Neuron (in vitro differentiated cells): ENCODE measurements at regions not wholly inside any gene's neighbourhood (a gene's known extent, or its start where the extent isn't known, plus 50 kb on each side); places are given as distances from the start of the nearest gene placed in this dataset.
"Not testable (repeated sequence)": the region's sequence is repeated elsewhere in the genome, so short reads cannot be mapped to it uniquely, and the experiment has no call there.

ENCODE experiments used
- H2AFZ ChIP-seq: one replicate; pipeline ENCODE4 v1.6.1; 2013; ENCODE audit warnings: low read depth, mild to moderate bottlenecking, inconsistent platforms, low read length, moderate library complexity
- H3K27me3 ChIP-seq: one replicate; pipeline ENCODE4 v1.6.1; 2013; ENCODE audit warnings: low read length; ENCODE audit not compliant: insufficient read depth
- H3K36me3 ChIP-seq: one replicate; pipeline ENCODE4 v1.6.1; 2013; ENCODE audit warnings: low read length; ENCODE audit not compliant: insufficient read depth
- H3K4me1 ChIP-seq: one replicate; pipeline ENCODE4 v1.6.1; 2013; ENCODE audit warnings: low read length; ENCODE audit not compliant: insufficient read depth
- H3K4me3 ChIP-seq: 2 replicates; pipeline ENCODE4 v1.5.1; 2013; ENCODE audit warnings: mild to moderate bottlenecking, low read length, moderate library complexity
- H3K9me3 ChIP-seq: one replicate; pipeline ENCODE4 v1.6.1; 2013; ENCODE audit warnings: low read length

GRCh38 chr12:73984552-73984951 lies 553.1 kb upstream of the ATXN7L3B start:
- no peak overlapping the region for H2AFZ ChIP-seq
- no peaks in the 10 kb centered on the region for H3K9me3 ChIP-seq
- H3K4me3 ChIP-seq: no peak overlapping the region
- no peaks in the 10 kb centered on the region for H3K27me3 ChIP-seq
- no peaks in the 10 kb centered on the region for H3K4me1 ChIP-seq
- no peaks in the 10 kb centered on the region for H3K36me3 ChIP-seq

DNA sequence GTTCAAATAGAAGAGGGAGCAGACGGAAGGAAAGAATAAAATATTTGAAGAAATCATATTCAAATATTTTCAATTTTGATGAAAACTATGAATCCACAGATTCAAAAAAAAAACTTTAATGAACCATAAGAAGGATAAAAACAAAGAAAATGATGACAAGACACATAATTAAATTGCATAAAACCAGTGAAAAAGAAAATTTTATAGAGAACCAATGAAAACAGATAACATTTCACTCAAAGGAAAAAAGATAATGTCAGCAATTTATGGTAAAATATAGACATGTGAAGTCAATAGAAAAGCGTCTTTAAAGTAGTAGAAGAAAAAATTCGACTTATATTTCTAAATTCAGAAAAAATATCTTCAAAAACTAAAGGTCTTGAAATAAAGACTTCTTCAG lies 546.5 kb upstream of the ATXN7L3B start:
- no peak overlapping the region for H3K4me3 ChIP-seq
- no peaks in the 10 kb centered on the region for H3K4me1 ChIP-seq

DNA sequence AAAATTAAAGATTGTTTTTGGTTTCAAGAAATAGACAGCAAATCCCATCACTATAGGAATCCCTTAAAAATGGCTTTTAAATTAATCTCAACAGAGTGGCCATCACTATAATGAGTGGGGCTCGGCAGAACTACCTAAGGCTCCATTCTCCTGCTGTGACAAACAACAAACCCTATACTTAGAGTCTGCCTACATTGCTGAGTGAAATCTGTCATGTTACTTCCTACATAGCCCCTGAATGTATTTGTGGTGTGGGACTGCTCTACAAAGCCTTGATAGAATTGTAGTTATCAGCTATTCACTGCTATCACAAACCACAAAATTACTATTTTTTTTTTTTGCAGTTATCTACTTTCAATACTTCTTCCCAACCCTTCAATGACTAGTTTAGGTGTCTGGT lies 538.7 kb upstream of the ATXN7L3B start:
- Histone ChIP-seq H3K36me3 (no peaks in the 10 kb centered on the region), H3K9me3 (no peaks in the 10 kb centered on the region), H3K4me1 (no peaks in the 10 kb centered on the region), H3K4me3 (no peak overlapping the region), H3K27me3 (no peaks in the 10 kb centered on the region), H2AFZ (no peak overlapping the region)

More for the DNA sequence above, 546.5 kb upstream of the ATXN7L3B start:
- no peaks in the 10 kb centered on the region for H3K9me3 ChIP-seq
- no peak overlapping the region for H2AFZ ChIP-seq
- no peaks in the 10 kb centered on the region for H3K36me3 ChIP-seq
- no peaks in the 10 kb centered on the region for H3K27me3 ChIP-seq

DNA sequence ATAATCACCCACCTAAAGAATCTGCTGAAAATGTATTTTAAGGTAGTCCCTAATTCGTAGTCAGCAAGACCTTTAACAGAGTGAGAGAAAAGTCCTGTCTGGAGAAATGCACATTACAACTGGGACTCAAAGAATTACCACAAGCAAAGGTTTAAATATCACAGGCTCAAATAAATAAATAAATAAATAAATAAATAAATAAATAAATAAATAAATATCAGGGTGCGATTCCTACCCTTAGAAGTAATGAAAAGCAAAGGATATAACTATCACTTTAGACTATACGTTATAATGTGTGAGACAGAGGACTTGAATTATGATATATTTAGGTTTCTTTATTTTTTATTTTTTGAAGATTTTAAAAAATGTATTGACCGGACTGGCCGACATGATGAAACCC lies 522.5 kb upstream of the ATXN7L3B start:
- Histone ChIP-seq H3K36me3 (no peaks in the 10 kb centered on the region), H3K9me3 (no peaks in the 10 kb centered on the region), H3K27me3 (no peaks in the 10 kb centered on the region), H2AFZ (no peak overlapping the region), H3K4me3 (no peak overlapping the region), H3K4me1 (peaks cover 4% of the 10 kb centered on the region)

DNA sequence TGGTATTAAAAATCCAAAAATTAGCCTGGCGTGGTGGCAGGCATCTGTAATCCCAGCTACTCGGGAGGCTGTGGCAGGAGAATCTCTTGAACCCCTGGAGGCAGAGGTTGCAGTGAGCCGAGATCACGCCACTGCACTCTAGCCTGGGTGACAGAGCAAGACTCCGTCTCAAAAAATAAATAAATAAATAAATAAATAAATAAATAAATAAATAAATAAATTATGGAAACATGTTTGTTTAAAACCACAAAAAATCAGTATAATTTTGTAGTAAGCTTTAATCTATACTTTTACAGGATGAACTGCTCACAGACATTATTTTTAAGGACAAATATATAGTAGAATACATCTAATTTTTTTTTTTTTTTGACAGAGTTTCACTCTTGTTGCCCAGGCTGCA lies 521.3 kb upstream of the ATXN7L3B start:
- not testable (repeated sequence) for H3K27me3 ChIP-seq, H3K9me3 ChIP-seq, H3K36me3 ChIP-seq, H3K4me3 ChIP-seq, H2AFZ ChIP-seq, H3K4me1 ChIP-seq

DNA sequence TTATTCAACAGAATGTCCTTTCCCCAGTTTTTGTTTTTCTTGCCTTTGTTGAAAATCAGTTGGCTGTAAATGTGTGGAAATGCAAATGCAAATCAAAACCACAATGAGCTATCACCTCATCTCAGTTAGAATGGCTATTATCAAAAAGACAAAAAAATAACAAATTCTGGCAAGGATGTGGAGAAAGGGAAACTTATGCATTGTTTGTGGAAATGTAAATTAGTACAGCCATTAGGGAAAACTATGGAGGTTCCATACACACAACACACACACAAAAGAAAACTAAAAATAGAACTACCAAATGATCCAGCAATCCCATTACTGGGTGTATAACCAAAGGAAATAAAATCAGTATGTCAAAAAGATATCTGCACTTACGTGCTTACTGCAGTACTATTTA lies 518.8 kb upstream of the ATXN7L3B start:
- H3K4me1 ChIP-seq: peaks cover 4% of the 10 kb centered on the region
- H3K9me3 ChIP-seq: no peaks in the 10 kb centered on the region

DNA sequence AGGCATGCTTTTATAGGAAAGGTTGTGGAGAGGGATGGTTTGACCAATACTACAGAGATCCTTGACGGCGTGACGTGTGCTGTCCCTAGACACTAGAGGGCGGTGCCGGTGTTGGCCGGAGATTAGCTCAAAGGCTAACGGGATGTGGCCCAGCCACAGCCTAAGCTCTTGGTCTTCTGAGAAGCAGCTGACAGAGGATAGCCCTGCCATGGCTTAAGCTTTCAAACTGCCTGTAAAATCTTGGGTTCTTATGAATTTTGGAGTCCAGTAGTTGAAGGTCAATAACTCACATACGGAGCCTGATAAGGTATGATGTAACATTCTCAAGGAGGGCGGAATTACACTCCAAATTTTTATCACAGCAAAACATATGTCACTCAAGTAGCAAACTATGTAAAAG lies 515.7 kb upstream of the ATXN7L3B start:
- no peaks in the 10 kb centered on the region for H3K9me3 ChIP-seq
- no peak overlapping the region for H2AFZ ChIP-seq
- H3K36me3 ChIP-seq: no peaks in the 10 kb centered on the region
- no peaks in the 10 kb centered on the region for H3K27me3 ChIP-seq
- H3K4me3 ChIP-seq: no peak overlapping the region
- H3K4me1 ChIP-seq: peaks cover 4% of the 10 kb centered on the region

More for the DNA sequence above, 518.8 kb upstream of the ATXN7L3B start:
- Histone ChIP-seq H2AFZ (peak overlapping the region; percentile 46), H3K36me3 (no peaks in the 10 kb centered on the region), H3K4me3 (no peak overlapping the region), H3K27me3 (no peaks in the 10 kb centered on the region)

DNA sequence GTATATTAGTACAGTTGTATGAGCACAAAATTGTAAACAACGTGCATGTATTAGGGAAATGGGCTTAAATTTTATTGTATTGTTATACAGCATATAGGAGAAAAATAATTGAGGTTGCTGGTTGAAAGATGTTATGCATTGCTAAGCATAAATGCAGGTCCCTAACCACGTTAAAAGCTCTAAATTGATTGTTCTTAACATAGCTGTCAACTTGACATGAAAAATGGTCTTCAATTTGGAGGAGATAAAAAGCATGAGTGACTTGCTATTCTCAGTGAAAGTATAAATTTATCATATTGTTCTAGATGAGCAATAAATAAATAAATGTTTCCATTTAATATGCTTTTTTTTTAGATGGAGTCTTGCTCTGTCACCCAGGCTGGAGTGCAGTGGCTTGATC lies 506.6 kb upstream of the ATXN7L3B start:
- H3K4me1 ChIP-seq: no peaks in the 10 kb centered on the region
- no peaks in the 10 kb centered on the region for H3K9me3 ChIP-seq
- no peak overlapping the region for H3K4me3 ChIP-seq
- no peak overlapping the region for H2AFZ ChIP-seq
- H3K36me3 ChIP-seq: no peaks in the 10 kb centered on the region
- H3K27me3 ChIP-seq: no peaks in the 10 kb centered on the region

- Histone ChIP-seq H2AFZ (no peak overlapping the region), H3K4me1 (no peaks in the 10 kb centered on the region), H3K9me3 (no peaks in the 10 kb centered on the region), H3K4me3 (no peak overlapping the region), H3K27me3 (no peaks in the 10 kb centered on the region), H3K36me3 (no peaks in the 10 kb centered on the region)
These were observed 504.1 kb upstream of the ATXN7L3B start for GRCh38 chr12:74033531-74033930.

GRCh38 chr12:74039138-74039537 lies 498.5 kb upstream of the ATXN7L3B start:
- H3K4me3 ChIP-seq, H3K36me3 ChIP-seq, H3K4me1 ChIP-seq, H2AFZ ChIP-seq, H3K27me3 ChIP-seq, H3K9me3 ChIP-seq: not testable (repeated sequence)

DNA sequence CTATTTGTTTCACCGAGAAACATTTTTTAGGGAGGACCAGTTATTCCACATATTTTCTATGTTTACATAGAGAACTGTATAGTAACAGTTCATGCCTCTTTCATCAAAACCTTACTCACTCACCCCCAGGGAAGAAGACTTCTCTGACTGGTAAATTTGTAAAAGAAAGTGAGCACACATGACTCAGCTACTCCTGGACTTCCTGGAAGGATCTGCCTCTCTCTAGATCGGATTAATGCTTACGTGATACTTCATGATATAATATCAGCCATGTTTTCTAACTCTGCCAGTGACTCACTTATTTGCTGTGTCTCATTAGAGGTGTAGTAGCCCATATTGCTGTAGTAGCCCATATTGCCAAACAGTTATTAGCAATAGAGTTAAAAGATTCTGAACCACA lies 494.3 kb upstream of the ATXN7L3B start:
- no peaks in the 10 kb centered on the region for H3K27me3 ChIP-seq

GRCh38 chr12:74049348-74049747 lies 488.3 kb upstream of the ATXN7L3B start:
- H3K4me3 ChIP-seq: no peak overlapping the region
- no peak overlapping the region for H2AFZ ChIP-seq
- no peaks in the 10 kb centered on the region for H3K36me3 ChIP-seq
- no peaks in the 10 kb centered on the region for H3K9me3 ChIP-seq
- H3K27me3 ChIP-seq: no peaks in the 10 kb centered on the region
- no peaks in the 10 kb centered on the region for H3K4me1 ChIP-seq

More for the DNA sequence above, 494.3 kb upstream of the ATXN7L3B start:
- no peaks in the 10 kb centered on the region for H3K4me1 ChIP-seq
- H3K36me3 ChIP-seq: no peaks in the 10 kb centered on the region
- H3K9me3 ChIP-seq: no peaks in the 10 kb centered on the region
- no peak overlapping the region for H2AFZ ChIP-seq
- no peak overlapping the region for H3K4me3 ChIP-seq

DNA sequence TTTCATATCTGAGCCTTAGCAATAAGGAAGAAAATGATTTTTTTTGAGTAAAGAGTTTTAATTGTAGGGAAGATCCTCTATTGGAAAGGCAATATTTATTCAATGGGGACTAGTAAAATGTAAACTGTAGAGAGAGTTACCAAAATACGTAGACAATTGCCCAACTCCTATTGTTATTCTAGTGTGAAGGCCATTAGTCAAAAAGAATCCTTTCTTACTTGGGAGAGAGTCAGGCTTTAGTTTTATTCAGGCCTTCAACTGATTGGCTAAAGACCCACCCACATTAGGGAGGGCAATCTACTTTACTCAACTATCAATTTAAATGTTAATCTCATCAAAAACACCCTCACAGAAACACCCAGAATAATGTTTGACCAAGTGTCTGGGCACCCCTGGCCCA lies 485.8 kb upstream of the ATXN7L3B start:
- peaks cover 2% of the 10 kb centered on the region for H3K4me1 ChIP-seq
- H3K4me3 ChIP-seq: no peak overlapping the region
- no peak overlapping the region for H2AFZ ChIP-seq
- no peaks in the 10 kb centered on the region for H3K9me3 ChIP-seq
- H3K36me3 ChIP-seq: no peaks in the 10 kb centered on the region
- H3K27me3 ChIP-seq: no peaks in the 10 kb centered on the region

DNA sequence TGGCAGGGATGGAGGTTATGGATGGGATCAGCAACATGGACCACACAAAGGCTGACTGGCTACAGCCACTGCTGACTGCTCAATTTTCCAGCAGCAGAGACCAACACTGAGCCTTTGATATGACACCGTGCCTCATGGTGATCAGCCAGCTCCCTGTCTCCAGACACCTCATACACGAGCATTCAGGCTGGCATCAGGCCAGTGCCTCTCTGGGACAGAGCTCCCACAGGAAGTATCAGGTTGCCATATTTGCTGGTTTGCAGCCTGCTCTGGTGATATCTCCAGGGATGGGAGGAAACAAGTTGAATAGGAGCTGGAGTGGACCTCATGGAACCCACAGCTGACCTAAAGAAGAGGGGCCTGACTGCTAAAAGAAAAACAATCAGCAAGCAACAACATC lies 471.2 kb upstream of the ATXN7L3B start:
- Histone ChIP-seq H2AFZ (no peak overlapping the region), H3K27me3 (no peaks in the 10 kb centered on the region), H3K9me3 (no peaks in the 10 kb centered on the region), H3K4me3 (no peak overlapping the region), H3K4me1 (no peaks in the 10 kb centered on the region), H3K36me3 (no peaks in the 10 kb centered on the region)
